ENCODE measurements at regions not wholly inside any gene's neighbourhood (a gene's known extent, or its start where the extent isn't known, plus 50 kb on each side); places are given as distances from the start of the nearest gene placed in this dataset.

DNA sequence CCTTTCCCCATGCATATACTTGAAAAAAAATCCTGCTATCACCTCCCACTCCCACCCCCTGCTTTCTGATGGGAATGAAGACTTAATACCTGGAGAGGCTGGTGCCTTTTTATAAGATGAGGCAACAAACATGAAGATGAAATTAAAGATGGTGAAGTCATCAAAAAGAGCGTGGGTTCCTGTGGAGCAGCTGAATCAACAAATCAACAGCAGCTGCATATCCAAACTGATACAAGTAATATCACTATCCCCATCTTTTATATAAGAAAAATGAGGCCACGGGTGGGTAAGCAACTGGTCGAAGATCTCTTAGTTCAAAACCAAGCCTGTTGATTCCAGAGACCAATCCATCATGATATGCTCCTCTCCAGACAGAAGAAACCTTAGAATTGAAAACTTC is 268.5 kb downstream of the ENC1 start:
- DNase-seq, result no peak

DNA sequence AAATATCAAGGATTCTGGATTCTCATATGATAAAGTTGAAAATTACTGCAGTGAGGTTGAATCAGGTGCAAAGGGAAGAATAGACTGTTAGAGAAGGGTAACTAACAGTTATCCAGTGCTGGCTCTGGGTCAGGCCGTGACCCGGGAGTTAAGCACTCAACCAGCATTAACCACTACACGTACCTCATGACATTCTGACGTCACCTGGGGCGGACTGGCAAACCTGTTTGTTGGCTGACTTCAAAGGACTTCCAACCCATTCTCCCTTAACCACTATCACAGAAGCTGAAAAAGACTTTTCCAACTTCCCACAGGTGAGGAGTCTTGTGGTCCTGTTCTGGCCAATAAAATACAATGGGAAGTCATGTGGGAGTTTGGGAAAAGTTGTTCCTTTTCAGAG is 268.9 kb downstream of the ENC1 start:
- DNase-seq, result no peak

DNA sequence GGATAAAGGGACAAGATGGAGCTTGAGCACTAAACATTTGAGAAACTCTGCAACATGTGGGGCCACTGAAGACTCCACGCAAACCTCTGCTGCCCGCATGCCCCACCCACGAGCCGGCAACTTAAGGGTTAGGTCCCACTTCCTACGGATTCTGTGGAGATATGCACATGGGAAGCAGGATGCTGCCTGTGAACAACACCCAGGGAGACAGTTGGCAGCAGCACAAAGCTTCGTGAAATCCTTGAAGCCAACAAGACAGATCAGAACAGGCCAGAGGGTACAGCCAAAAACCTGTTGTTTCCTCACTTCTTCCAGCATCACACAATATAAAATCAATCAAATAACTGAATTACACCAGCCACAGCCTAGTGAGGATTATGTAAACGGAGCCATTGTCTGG is 270.4 kb downstream of the ENC1 start:
- no peak for DNase-seq

DNA sequence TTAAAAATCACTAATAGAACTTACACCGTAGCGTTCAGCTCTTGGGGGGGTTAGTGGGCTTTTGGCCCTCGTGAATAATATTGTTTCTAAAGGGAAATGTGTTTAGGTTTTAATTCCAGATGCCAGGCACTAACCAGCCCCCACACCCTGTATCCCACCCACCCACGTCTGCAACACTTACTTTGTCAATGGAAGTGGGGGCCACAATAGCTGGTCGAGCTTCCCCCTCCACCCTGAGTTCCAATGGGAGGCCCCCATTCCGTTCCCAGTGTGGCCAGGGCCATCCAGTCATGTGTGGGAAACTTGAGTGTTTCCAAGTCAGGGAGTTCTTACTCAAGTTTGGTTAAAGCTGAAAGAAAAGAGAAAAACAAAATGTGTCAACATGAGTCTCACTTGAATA is 271.4 kb downstream of the ENC1 start:
- no peak for DNase-seq

DNA sequence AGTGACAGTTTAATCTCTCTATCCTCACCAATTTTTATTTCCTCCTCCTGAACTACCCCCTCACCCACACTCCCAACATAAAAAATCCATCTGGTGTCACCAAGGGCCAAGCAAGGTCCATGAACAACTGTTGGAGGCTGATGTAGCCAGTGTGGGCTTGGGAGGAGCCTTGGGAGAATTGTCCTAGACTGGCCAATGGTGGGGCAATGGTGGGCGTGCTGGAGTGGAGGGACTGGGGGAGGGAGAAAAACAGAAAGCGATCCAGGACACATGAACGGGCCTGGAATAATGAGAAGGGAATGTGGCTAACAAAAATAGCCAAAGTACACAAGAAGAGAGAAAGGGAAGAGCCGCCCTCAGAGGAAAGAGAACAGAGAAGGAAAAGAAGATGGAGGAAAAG is 272.6 kb downstream of the ENC1 start:
- DNase-seq, result no peak

DNA sequence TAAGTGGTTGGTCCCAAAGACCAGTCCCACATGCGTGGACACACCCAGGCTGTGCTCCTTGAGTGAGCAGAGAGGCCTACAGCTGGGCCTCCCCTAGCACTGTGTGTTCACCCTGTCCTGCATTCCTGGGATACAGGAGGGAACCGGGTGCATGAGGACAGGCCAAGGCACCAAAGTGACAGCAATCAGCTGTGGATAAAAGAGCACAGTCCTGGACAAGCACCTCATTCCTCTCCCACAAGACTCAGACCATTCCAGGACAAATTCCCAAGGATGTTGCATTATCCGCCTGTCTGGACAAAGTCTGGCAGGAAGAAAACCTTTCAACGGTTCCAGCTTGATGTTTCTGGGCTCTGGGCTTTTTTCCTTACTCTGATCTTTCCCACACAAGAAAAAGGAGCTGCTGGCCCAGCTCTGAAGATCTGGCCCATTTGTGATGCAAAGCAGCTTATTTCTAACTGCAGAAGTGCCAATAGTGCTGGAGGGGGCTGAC is 273.2 kb downstream of the ENC1 start:
- DNase-seq, result no peak

DNA sequence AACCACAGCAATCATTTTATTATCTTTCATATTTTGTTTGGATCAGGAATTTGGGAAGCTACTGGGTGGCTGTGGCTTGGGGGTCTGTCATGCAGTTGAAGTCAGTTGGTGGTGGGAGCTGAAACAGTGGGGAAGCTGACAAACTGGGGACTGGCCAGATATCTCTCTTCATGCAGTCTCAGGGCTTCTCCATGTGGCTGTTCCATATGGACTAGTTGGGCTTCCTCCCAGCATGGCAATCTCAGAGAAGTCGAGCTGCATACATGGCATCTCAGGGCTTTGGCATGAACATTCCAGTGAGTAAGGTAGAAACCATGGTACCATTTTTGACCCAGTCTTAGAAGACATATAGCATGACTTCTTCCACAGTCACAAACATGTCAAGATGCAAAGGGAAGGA is 274.8 kb downstream of the ENC1 start:
- no peak for DNase-seq

DNA sequence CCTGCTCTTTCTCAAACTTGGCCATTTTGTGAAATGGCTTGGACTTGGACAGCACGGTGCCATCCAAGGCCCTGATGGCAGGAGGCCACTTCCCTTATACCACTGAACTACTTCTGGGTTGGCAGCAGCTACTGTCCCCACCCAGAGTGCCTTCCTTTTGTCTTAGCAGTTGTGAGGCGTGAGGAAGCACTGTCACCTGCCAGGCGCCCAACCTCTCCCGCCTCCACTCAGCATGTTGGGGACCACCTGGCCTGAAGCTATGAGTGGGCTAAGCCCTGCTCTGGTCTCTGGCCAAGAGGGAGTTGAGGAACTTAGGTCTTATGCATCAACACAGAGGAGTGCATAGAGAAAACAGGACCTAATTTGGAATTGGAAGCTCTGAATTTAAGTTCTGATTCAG is 276.0 kb downstream of the ENC1 start:
- DNase-seq, result no peak

DNA sequence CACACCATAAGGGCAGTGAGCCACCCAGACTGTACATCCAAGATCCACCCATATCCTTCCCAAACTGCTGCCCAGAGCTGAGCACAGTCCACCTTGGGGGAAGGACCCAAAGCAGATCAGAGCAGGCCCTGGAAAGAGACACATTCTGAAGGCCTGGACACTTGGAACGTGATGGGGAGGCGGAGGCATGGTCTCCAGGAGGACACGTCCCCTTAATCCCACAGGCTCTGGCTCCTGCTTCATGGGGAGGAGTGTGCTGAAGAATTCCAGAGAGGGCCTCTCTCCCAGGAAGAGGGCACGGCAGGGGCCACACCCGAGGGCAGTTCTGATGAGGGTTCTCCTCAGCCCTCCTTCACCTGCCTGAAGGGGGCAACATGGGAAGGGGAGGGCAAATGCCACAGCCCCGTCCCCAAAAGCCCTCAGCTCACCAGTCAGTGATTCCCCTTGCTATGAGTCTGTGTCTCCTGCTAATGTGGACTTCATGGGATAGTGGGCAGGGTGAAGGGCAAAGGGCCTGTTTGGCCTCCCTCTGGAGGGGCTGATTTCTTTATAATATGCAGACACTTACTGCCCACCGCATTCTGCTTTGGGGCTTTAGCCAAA is 276.8 kb downstream of the ENC1 start:
- DNase-seq, result no peak

DNA sequence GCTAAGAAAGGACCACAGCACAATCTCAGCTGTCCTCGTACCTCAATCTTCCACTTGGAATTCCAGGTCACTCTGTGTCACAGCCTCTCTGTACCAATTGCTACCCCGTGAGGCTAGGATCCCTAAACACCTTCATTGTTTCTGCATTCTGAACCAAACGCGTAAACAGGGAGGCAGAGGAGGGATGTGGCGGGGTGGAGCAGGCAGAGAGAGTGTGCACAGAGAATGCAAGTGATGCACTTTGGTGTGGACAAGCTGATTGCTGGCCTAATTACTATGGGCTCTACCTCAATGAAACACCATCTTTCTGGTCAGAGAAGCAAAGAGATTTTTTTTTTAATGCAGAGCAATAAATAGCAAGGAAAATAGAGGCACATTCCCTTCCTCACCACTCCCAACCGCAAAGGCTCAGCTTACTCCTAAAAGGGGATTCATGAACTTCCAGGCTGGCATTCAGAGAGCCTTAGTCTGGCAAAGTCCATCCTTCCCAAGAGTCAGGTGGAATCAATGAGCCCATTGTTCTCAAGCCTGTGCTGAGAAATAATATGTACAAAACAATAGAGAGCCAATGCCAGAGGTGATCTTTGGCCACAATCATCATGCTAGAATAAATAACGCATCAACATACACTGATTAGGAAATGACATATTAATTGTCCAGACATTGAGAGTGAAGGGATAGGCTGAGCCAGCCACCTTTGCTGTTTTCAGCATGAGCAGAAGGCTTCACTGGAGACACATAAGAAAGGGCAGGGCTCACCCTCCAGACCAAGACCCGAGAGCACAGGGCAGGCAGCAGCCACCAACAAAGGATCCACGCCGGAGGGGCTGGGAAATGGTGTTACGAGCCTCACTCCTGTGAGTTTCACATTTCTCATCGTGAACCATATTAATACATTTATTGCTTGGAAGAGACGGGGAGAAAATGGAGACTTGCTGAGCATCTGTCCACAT is 278.8 kb downstream of the ENC1 start:
- DNase-seq, result no peak

DNA sequence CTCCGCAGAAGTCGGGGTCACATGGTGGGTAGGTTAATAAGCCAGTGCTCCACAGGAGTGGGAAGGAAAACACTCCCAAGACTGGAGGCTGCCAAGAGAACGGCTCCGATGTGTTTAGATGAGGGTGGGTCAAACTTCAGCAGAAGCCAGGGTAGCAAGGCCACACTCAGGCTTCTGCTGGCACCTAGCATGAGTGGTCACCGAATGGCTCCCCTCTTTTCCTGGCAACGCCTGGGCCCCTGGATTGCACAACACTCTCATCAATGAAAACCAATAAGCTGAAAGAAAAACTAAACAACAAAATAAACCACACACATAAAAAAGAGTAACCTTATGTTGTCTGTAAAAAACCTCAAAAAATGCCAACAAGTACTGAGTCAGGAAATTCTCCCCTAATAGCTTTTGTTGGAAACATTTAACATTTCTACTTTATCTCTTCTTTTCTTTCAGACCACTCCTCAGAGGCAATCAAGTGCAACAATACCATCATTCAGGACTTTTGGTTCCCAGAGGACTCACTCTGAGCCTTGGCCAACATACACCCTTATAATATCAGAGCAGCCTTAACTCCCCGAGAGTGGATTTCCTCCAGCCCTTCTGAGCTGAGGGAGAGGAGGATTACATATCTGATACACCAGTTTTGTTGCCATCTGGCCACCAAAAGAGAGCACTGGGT is 279.9 kb downstream of the ENC1 start:
- no peak for DNase-seq

DNA sequence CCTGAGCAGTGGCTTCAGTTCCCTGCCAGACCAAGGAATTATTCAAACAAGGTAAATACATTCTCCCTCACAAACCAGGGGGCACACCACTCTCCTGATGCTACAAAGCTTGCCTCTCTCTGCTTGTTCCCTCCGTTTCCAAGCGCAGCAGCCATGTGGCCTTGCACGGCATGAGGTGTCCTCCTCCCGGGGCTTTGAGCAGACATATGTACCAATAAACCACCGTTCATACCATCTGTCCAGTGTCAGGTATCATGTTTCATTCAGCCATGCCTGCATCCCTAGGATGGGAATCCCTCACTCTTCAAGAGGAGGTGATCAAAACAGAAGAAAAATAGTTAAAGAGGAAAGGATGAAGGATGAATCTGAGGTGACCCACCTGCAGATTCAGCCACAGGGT is 282.7 kb downstream of the ENC1 start:
- DNase-seq, result no peak

DNA sequence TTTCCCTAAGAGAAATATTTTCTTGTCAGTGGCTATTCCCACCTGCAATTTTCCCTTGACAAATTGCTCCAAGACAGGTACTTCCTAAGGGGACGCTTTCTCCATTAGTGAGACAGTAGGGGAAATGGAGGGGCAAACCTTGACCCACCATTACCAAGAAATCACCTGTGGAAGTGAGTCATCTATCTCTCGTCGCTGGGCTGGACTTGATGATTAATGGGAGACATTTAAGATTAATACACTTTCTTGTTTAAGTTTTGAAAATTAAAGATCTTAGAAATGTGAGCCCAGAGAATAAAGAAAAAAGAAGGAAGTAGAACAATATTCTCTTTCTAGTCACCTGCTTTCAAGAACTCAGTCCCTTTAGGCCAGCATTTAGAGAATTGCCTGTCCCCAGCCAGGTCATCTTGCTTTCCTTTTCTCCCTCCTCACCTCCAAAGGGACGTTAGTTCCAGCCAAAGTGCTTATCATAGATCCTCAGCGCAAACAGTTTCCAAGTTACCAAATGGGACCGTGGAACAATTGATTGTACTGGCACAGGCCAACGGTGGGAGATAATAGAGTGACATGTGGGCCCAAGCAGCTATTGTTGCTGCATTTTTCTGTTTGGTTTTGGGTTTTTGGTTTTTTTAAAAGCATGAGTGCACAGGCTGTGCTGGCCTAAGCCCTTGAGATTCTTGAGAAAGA is 284.4 kb downstream of the ENC1 start:
- no peak for DNase-seq

DNA sequence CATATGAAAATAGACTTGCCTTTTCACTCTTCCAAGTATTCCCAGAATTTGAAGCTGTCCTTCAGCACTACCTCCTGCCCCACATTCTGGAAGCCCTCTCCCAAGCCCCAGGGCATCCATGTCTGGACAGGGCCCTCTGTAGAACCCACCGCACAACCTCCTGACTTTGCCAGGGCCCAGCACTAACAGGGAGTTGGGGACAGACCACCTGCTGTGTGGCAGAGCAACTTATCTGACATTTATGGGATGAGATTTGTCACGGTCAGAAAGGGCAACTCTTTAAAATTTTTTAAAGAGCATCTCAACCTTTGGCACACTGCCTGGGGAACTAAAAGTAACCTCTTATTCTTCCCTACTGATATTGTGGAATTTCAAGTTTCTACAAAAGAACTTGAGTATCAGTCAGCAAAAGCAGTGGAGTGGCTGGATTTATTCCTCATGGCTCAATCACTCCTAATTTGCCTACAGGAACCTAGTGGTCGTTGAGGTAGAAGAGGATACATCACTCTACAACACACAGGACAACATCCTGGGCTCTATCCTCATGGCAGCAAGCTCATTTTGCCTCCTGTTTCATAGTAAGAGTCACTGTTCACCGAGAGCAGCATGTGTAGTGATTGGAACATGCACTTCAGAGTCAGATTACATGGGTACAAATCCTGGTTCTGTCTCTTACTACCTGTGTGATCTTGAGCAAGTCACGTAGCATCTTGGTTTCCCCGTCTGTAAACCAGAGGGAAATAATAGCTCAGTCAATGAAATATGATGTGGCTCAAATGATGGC is 285.3 kb downstream of the ENC1 start:
- DNase-seq, result no peak

DNA sequence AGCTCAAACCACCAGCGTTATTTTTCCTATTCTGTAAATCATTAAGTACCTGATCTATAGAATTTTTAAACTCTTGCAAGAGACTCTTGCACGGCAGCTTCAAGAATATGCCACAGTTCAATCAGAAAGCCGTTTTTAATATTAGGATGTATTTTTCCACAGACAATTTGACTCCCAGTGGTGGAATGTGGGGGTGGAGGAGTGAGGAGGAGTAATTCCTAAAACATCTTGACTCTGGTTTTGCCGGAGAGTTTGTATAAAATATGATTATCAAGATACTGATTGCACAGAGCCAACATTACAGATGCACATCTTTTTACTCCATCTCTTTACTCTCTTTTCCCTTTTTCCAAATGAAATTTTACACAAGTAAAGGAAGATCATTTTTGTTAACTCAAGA is 288.3 kb downstream of the ENC1 start:
- no peak for DNase-seq

DNA sequence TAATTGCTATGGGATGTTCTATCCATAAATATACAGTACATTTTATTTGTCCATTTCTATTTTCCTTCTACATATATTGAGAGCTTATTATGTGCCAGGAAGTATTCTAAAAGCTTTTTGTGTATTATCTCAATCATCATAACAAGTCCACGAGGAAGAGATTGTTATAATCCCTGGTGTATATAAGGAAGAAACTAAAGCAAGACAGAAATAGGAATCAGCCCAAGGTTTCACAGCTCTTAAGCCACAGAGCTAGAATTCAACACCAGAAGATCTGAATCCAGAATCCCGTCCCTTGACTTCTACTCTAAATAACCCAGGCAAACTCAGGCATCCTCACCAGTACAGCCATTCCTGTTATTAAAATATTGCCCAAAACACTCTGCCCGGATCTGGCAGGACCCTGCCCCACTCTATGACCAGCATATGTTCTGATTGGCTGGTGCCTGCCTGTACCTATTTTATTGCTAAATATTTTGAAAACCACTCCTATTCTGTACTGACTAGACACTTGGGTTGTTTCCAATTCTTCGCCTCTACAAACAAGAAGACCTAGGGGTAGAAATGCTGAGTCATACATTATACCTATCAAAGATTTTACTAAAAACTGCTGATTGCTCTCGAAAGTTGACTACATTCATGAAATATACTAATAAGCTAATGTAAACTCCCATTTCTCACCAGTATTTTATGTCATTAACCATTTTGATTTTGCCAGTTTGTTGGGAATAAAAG is 297.4 kb downstream of the ENC1 start:
- no peak for DNase-seq

DNA sequence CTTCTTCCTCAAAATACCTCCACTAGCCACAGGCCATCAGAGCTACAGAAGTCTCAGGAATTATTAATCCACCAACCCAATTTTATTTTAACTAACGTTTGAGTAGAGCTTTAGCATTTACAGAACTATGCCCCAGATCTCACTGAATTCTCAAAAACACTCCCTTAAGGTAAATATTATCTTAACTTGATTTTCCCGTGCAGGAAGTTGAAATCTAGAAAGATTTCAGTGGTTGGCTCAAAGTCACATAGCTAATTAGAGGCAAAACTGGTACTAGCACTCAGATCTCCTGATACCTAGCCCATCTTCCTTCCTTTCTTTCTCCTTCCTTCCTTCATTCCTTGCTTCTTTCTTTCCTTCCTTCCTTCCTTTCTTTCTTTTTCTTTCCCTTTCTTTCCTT is 298.3 kb downstream of the ENC1 start:
- DNase-seq, result no peak

DNA sequence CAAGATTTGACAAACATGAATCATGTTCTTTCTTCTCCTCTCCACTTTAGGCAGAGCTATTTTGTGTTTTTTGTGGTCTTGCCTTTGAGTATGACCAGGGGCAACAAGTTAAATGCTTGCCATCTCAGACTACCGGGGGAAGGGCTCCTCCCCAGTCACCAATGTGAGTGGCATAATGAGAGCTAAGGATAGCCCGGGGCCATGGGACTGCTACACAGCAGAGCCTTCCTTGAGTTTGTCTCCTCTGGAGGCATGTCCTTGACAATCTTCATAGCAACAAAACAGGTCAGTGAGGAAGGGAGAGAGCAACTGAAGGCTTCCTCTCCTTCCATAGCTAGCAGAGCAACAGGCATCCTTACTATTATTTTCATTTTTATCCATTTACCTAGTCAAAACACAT is 299.3 kb downstream of the ENC1 start:
- DNase-seq, result no peak

DNA sequence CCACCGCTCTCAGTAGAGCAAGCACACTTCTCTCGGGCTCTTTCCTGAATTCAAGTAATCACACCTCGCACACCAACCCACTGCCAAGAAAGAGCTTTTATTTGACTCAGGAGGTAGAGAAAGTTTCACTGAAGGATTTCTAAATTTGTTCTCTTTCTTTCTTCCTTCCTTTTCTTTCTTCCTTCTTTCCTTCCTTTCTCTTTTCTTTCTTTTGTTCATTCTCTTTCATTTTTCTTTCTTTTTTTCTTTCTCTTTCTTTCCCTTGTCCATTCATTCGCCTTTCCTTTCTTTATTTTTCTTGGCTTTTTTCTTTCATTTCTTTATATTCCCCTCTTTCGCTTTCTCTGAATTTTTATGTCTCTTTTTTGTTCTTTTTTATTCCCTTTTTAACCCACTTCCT is 300.1 kb downstream of the ENC1 start:
- no peak for DNase-seq

DNA sequence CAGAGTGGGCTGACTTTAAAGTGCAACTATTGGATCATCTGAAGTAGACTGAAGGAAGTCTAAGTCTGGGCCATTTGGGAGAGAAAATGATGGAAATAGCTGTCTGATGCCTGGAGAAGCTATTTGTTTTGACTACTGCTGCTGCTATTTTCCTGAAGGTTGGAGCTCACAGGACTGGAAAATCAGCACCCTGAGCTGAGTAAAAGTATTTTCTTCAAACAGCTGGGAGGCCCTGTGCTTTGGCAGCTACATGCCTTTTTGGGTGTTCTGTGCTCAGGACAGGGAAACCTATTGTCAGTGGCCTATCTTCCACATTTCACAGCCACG is 302.6 kb downstream of the ENC1 start:
- no peak for DNase-seq

DNA sequence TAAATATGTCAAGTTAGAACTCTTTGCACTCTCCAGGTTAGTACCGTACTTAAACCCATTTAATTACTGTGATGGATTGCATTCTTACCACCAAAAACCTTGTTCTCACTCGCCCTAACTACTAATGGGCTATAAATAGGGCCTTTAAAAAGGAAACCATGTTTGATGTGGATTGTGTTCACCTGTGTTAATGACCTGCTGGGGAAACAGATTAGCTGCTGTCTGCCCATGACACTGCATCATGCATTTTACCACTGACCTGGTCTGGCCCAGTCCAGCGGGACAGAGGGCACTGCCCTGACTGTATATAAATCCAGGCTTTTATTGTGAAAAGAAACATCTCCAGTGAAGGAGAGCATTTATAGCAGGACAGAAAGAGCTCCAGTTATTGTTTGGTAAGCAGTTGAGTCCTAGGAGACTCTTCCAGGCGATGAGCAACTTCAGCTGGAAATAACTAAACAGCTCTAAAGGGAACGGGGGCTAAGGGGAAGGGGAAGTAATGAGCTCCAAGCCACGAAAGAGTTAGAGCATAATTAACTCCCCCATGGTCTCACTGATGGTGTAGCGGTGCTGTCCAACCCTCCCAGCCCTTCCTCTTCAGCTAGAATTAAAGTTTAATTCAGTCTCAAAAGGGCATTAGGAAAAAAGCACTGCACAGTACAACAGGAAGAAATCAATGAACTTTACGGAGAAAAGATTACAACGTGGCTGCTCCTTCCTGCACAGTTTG is 303.1 kb downstream of the ENC1 start:
- no peak for DNase-seq

All from hematopoietic multipotent progenitor cell treated with erythropoietin and hydrocortisone succinate and interleukin-3 and kit ligand, for 4 days (in vitro differentiated cells).